Activated CD4-positive, alpha-beta T cell treated with anti-CD3 and anti-CD28 coated beads for 36 hours (primary cell): ENCODE measurements at regions not wholly inside any gene's neighbourhood (a gene's known extent, or its start where the extent isn't known, plus 50 kb on each side); places are given as distances from the start of the nearest gene placed in this dataset.

Experiments
- ATAC-seq: fragments of 200-7000 bp; cut with Tn5 transposase; one replicate; pipeline ENCODE4 v1.10.0; 2021; ENCODE audit warnings: mild to moderate bottlenecking, moderate library complexity
- CTCF ChIA-PET: fragments of 350-600 bp; sonication (Branson Sonifier 250); formaldehyde crosslinking; loops from one replicate; lab custom pipeline; 2021; ENCODE audit warnings: antibody characterized with exemption; lab: Charles Lee
- POLR2A ChIA-PET: fragments of 350-600 bp; sonication (Branson Sonifier 250); formaldehyde crosslinking; loops from one replicate; lab custom pipeline; 2021; ENCODE audit warnings: antibody characterized with exemption, inconsistent platforms; lab: Charles Lee
- DNase-seq: peaks from one replicate; pipeline ENCODE4 v3.0.0-alpha.2; 2020
- H3K27ac Mint-ChIP-seq: one replicate; pipeline ENCODE4 v1.8.0; 2021; ENCODE audit warnings: mixed read lengths
- H3K27me3 Mint-ChIP-seq: one replicate; pipeline ENCODE4 v1.8.0; 2021; ENCODE audit warnings: mixed read lengths
- H3K36me3 Mint-ChIP-seq: one replicate; pipeline ENCODE4 v1.8.0; 2021; ENCODE audit warnings: low read depth, mixed read lengths
- H3K4me1 Mint-ChIP-seq: one replicate; pipeline ENCODE4 v1.8.0; 2021; ENCODE audit warnings: mixed read lengths
- H3K4me3 Mint-ChIP-seq: one replicate; pipeline ENCODE4 v1.8.0; 2021; ENCODE audit warnings: mild to moderate bottlenecking, moderate library complexity, mixed read lengths
- H3K9me3 Mint-ChIP-seq: one replicate; pipeline ENCODE4 v1.8.0; 2021; ENCODE audit warnings: low read depth, mixed read lengths
- intact Hi-C, 2 experiments: fragments of 100-400 bp; cut with DNase I in 1 of 2; cut with micrococcal nuclease in 1 of 2; formaldehyde crosslinking; loops; one replicate each; pipeline versions ENCODE4 v1.14.2 to v1.15.1; 2022 to 2024; cut with DNase I, micrococcal nuclease

DNA sequence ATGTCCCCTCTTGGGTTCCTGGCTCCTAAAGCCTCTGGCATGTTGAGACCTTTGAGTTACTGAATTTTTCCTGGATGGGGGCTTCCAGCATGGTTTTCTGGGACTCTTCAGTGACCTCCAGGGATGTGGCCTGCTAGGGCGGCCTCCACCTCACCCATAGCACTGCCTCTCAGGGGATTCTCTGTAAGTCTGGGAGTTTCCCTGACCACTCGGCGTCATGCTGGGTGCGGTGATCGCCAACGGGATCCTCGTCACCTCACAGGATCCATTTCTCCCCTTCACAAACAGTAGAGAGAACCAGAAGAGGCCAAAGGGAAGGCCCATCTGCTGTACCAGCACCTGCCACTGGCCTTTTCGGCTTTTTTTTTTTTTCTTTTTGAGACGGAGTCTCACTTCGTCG lies 84.3 kb downstream of the NPTX2 start:
- POLR2A ChIA-PET = no interaction called here
- intact Hi-C loops = no loop called here
- H3K4me3 Mint-ChIP-seq = no peak overlapping the region

DNA sequence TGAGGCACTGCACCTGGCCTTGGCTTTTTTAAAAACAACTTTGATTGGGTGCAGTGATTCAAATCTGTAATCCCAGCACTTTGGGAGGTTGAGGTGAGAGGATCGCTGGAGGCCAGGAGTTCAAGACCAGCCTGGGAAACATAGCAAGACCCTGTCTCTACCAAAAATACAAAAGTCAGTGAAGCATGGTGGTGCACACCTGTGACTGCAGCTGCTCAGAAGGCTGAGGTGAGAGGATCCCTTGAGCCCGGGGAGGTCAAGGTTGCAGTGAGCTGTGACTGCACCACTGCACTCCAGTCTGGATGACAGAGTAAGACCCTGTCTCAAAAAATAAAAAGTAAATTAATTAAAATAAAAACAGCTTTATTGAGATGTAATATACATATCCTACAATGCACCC lies 84.9 kb downstream of the NPTX2 start:
- no peak for DNase-seq
- H3K27ac Mint-ChIP-seq = no peak overlapping the region
- ChIA-PET CTCF (no interaction called here), POLR2A (no interaction called here)
- no peak overlapping the region for H3K4me3 Mint-ChIP-seq
- no peak for ATAC-seq
- no peaks in the 10 kb centered on the region for H3K4me1 Mint-ChIP-seq
- peaks cover 2% of the 10 kb centered on the region for H3K9me3 Mint-ChIP-seq
- intact Hi-C loops = no loop called here
- no peaks in the 10 kb centered on the region for H3K36me3 Mint-ChIP-seq
- H3K27me3 Mint-ChIP-seq = no peaks in the 10 kb centered on the region

More for the DNA sequence above, 84.3 kb downstream of the NPTX2 start:
- H3K27me3 Mint-ChIP-seq = no peaks in the 10 kb centered on the region
- CTCF ChIA-PET = no interaction called here
- DNase-seq (no peak), ATAC-seq (no peak)
- no peaks in the 10 kb centered on the region for H3K4me1 Mint-ChIP-seq
- H3K9me3 Mint-ChIP-seq = peaks cover 7% of the 10 kb centered on the region
- no peak overlapping the region for H3K27ac Mint-ChIP-seq
- no peaks in the 10 kb centered on the region for H3K36me3 Mint-ChIP-seq

DNA sequence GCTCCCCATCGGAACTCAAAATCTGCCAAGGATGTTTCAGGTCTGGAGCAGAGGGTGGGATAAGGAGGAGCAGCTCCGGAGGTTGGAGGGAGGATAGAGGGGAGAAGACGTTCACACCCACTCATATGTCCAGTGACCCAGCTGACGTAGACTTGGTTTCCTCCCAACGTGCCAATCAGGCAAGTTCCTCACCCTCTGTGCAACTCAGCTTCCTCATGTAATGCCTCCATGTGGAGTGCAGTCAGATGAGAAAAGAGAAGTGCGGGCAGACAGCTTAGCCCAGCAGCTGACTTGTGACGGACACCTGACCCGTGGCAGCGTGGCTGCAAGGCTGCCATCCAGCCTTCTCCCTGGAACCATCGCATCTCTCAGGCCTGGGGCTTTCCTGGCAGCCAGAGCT lies 86.8 kb downstream of the NPTX2 start:
- ATAC-seq (no peak), DNase-seq (no peak)
- no peaks in the 10 kb centered on the region for H3K36me3 Mint-ChIP-seq
- no peaks in the 10 kb centered on the region for H3K4me1 Mint-ChIP-seq
- no peaks in the 10 kb centered on the region for H3K9me3 Mint-ChIP-seq
- no peak overlapping the region for H3K27ac Mint-ChIP-seq
- no peak overlapping the region for H3K4me3 Mint-ChIP-seq
- ChIA-PET POLR2A (no interaction called here), CTCF (no interaction called here)
- intact Hi-C loops = no loop called here
- peaks cover 2% of the 10 kb centered on the region for H3K27me3 Mint-ChIP-seq

DNA sequence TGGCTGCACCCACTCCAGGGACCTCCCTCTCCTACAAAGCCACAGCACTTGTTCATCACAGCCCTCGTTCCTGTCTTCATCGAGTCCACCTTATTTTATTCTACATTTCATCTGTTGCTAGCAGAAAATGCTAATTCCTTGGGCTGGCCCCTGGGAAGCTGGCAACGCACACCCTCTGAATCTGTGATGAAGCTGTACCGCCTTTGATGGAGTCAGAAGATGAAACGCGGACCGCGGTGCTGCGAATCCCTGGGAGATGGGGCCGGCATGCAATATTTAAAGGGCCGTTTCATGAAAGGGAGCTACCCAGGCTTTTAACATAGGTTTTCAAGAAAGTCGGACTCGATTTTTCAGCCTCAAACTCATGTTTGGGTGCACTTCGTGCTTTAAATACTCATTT lies 88.5 kb downstream of the NPTX2 start:
- ATAC-seq (no peak), DNase-seq (no peak)
- intact Hi-C loops = no loop called here
- H3K4me3 Mint-ChIP-seq = no peak overlapping the region
- H3K36me3 Mint-ChIP-seq = no peaks in the 10 kb centered on the region
- ChIA-PET POLR2A (no interaction called here), CTCF (no interaction called here)
- peaks cover 2% of the 10 kb centered on the region for H3K27me3 Mint-ChIP-seq
- no peaks in the 10 kb centered on the region for H3K4me1 Mint-ChIP-seq
- no peaks in the 10 kb centered on the region for H3K9me3 Mint-ChIP-seq
- no peak overlapping the region for H3K27ac Mint-ChIP-seq

DNA sequence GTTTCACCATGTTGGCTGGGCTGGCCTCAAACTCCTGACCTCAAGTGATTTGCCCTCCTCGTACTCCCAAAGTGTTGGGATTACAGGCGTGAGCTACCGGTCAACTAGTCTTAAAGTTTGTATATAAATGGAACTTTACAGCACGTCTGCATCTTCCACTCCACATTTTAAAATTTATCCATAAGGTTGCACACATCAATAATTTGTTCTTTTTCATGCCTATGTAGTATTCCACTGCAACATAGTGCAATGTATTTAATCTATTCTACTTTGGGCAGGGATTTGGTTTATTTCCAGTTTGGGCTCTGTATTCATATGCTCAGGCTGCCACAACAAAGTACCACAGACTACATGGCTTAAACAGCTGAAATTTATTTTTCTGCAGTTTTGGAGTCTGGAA lies 90.0 kb downstream of the NPTX2 start:
- POLR2A ChIA-PET = no interaction called here

DNA sequence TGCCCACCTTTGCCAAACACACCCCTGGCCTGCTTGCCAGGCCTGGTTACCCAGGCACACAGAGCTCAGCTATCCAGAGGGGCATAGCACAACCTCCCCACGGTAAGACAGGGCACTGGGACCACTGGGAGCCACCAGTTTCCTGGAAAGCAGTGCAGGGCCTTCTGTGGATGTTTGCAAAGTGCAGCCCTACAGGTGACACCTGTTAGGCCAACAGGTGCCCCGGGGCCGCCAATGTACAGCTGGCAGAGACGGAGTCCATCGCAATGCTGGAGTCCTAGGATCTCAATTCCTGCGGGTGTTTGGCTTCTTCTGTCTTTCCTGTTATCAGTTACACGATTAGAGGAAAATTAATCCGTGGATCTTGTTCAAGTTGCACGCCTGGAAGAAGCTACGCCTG lies 94.9 kb downstream of the NPTX2 start:
- no peak for ATAC-seq
- Mint-ChIP-seq H3K36me3 (no peaks in the 10 kb centered on the region), H3K4me1 (no peaks in the 10 kb centered on the region)

More for the DNA sequence above, 90.0 kb downstream of the NPTX2 start:
- Mint-ChIP-seq H3K4me1 (no peaks in the 10 kb centered on the region), H3K9me3 (no peaks in the 10 kb centered on the region), H3K36me3 (no peaks in the 10 kb centered on the region), H3K27ac (no peak overlapping the region), H3K4me3 (no peak overlapping the region), H3K27me3 (peaks cover 2% of the 10 kb centered on the region)
- intact Hi-C loops = no loop called here
- DNase-seq (no peak), ATAC-seq (no peak)
- CTCF ChIA-PET = no interaction called here

DNA sequence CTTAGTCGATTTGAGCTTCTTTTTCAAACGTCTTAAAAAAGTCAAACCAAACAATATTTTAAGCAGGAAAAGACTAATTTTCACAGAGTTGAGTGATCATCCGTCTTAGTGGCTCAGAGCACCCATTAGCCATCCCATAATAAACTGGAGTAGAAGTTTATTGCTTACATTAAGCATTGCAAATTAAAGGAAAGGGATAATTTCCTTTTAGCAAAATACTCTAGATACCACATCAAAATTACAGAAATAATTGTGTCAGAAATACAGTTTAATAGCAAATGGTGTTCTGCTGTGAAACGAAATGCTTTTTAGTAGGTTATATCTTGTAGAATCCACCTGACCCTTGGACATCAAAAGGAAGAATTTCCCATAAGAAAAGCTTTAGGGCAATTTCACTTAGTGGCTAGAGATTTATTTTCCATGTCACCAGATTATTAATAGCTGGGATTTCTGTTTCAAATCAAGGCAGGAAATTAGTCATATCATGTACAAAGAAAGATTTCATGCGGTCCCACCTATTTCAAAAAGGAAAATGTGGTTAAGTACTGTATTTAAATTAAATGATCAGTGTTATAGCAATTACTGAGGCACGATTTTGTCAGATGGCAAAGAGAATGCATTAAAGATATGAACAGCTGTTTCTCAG lies 96.2 kb downstream of the NPTX2 start:
- CTCF ChIA-PET = interaction anchor here (0.7 to 1.1 kb wide), 3 partner anchors 19 to 34 kb away, joined by 3 to 5 read pairs (median 3); no protein-coding TSS in a partner anchor
- Mint-ChIP-seq H3K36me3 (no peaks in the 10 kb centered on the region), H3K27ac (no peak overlapping the region), H3K9me3 (no peaks in the 10 kb centered on the region), H3K4me3 (no peak overlapping the region), H3K27me3 (no peaks in the 10 kb centered on the region), H3K4me1 (no peaks in the 10 kb centered on the region)
- POLR2A ChIA-PET = no interaction called here
- DNase-seq (no peak), ATAC-seq (no peak)
- intact Hi-C loops = no loop called here

More for the DNA sequence above, 94.9 kb downstream of the NPTX2 start:
- H3K27ac Mint-ChIP-seq = no peak overlapping the region
- intact Hi-C loops = no loop called here
- ChIA-PET CTCF (interaction anchor here (1.1 kb wide), 1 partner anchor 34 kb away, joined by 5 read pairs; no protein-coding TSS in a partner anchor), POLR2A (no interaction called here)
- H3K9me3 Mint-ChIP-seq = no peaks in the 10 kb centered on the region
- H3K4me3 Mint-ChIP-seq = no peak overlapping the region
- DNase-seq = no peak
- peaks cover 2% of the 10 kb centered on the region for H3K27me3 Mint-ChIP-seq

DNA sequence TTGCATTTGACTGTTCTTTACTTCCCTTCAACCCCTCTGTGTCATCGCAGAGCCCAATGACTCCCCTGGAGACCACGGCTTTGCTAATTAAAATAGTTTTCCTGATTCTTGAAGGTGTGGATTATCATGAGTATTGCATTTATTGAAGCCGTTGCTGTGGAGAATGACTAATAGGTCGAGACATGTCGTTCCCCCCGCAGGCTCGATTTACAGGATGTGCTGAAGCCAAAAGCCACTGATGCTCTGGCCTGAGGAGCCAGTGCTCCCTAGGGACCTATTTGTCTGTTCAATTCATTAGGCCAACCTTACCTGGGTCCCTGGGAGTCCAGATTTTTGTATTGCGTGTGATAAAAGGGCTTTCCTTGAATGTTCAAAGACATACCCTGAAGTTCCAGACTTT lies 102.3 kb downstream of the NPTX2 start:
- H3K9me3 Mint-ChIP-seq = no peaks in the 10 kb centered on the region
- no peak for ATAC-seq
- intact Hi-C loops = no loop called here
- no peak overlapping the region for H3K4me3 Mint-ChIP-seq
- ChIA-PET CTCF (no interaction called here), POLR2A (no interaction called here)
- H3K27ac Mint-ChIP-seq = no peak overlapping the region
- H3K36me3 Mint-ChIP-seq = no peaks in the 10 kb centered on the region
- DNase-seq = no peak
- H3K27me3 Mint-ChIP-seq = peaks cover 2% of the 10 kb centered on the region
- H3K4me1 Mint-ChIP-seq = no peaks in the 10 kb centered on the region

DNA sequence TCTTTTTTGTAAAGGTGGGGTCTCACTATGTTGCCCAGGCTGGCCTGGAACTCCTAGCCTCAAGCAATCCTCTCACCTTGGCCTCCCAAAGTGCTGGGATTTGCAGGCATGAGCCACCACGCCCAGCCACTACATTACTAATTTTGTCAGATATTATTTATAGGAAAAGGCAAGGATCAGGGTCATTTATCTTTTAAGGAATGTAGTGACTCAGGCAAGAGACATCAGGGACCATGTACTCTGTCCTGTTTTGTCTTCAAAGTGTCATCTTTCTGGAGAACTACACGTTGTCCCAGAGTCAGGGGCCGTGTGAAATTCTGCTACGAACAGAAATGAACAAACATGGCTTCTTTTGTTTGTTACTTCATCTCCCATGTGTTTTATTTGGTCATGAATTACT lies 105.3 kb downstream of the NPTX2 start:
- ChIA-PET CTCF (no interaction called here), POLR2A (no interaction called here)
- no peak overlapping the region for H3K4me3 Mint-ChIP-seq
- H3K36me3 Mint-ChIP-seq = no peaks in the 10 kb centered on the region
- intact Hi-C loops = no loop called here
- ATAC-seq (no peak), DNase-seq (no peak)
- no peaks in the 10 kb centered on the region for H3K4me1 Mint-ChIP-seq
- H3K27me3 Mint-ChIP-seq = peaks cover 2% of the 10 kb centered on the region
- H3K9me3 Mint-ChIP-seq = no peaks in the 10 kb centered on the region
- H3K27ac Mint-ChIP-seq = no peak overlapping the region

DNA sequence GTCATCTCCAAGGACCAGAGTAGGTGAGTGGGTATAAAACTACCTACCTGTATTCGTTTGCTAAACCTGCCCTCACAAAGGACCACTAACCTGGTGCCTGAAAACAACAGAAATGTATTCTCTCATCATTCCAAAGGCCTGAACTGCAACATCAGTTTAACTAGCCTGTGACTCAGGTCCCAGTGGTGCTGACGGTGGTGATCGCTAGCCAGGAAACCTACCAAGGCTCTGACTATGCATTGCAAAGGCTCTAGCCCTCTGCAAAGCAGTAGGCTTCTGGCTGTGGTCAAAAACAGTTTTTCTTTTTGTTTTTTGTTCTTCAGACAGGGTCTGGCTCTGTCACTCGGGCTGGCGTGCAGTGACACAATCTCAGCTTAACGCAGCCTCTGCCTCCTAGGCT lies 107.5 kb downstream of the NPTX2 start:
- Mint-ChIP-seq H3K4me1 (no peaks in the 10 kb centered on the region), H3K27me3 (peaks cover 9% of the 10 kb centered on the region), H3K9me3 (no peaks in the 10 kb centered on the region), H3K27ac (no peak overlapping the region), H3K36me3 (no peaks in the 10 kb centered on the region), H3K4me3 (no peak overlapping the region)
- ChIA-PET CTCF (no interaction called here), POLR2A (no interaction called here)
- intact Hi-C loops = no loop called here
- DNase-seq (no peak), ATAC-seq (no peak)

DNA sequence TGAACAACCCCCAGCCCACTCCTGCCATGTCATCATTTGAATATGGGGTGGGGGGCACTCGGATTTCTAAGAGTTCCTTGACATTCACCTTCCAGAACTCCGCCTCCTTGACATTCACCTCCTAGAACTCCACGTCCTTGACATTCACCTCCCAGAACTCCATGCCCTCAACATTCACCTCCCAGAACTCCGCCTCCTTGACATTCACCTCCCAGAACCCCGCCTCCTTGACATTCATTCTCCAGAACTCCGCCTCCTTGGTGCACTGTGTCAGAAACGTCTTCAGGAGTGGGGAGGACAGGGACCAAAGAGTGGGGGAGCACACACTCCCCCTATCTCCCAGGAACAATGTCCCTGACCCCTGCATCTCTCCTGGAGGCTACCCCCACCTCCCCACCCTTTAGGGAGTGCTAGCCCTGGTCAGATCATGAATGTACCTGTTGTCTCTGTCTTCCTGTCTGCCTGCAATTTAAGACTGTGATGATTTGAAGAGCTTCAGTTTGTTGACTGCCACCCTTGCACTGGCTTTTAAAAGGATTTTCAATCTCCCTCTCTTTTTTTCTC lies 110.1 kb downstream of the NPTX2 start:
- ChIA-PET POLR2A (no interaction called here), CTCF (interaction anchor here (0.6 kb wide), 1 partner anchor 732 kb away, joined by 4 read pairs; no protein-coding TSS in a partner anchor)
- no peak for DNase-seq
- Mint-ChIP-seq H3K4me3 (no peak overlapping the region), H3K36me3 (no peaks in the 10 kb centered on the region), H3K27ac (no peak overlapping the region), H3K9me3 (no peaks in the 10 kb centered on the region), H3K27me3 (peaks cover 14% of the 10 kb centered on the region), H3K4me1 (no peaks in the 10 kb centered on the region)
- intact Hi-C loops = no loop called here
- ATAC-seq = no peak

DNA sequence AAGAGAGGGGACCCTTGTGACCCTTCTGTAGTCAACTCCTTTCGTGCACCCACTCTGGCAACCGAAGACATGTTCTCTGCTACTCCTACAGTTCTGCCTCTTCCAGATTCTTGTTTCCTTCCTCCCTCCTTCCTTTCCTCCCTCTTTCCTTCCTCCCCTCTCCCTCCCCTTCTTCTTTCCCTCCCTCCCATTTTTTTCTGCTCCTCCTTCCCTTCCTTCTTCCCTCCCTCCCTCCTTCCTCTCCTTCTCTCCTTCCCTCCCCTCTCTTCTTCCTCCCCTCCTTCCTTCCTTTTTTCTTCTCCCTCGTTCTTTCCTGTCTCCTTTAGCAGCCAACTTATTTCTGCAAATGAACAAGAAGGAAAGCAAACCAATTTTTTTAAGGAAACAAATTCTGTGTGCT lies 111.5 kb downstream of the NPTX2 start:
- ATAC-seq (no peak), DNase-seq (no peak)
- no peak overlapping the region for H3K4me3 Mint-ChIP-seq
- no peak overlapping the region for H3K27ac Mint-ChIP-seq
- POLR2A ChIA-PET = no interaction called here
- peaks cover 14% of the 10 kb centered on the region for H3K27me3 Mint-ChIP-seq
- intact Hi-C loops = no loop called here
- H3K36me3 Mint-ChIP-seq = no peaks in the 10 kb centered on the region
- no peaks in the 10 kb centered on the region for H3K4me1 Mint-ChIP-seq
- CTCF ChIA-PET = no interaction called here
- H3K9me3 Mint-ChIP-seq = no peaks in the 10 kb centered on the region
